GM12892 (cell line): ENCODE measurements at regions not wholly inside any gene's neighbourhood (a gene's known extent, or its start where the extent isn't known, plus 50 kb on each side); places are given as distances from the start of the nearest gene placed in this dataset.

Experiments used
- DNase-seq: peaks from one replicate; pipeline ENCODE4 v3.0.0; 2011; ENCODE audit not compliant: insufficient read length
- FAIRE-seq: peaks from 2 replicates; lab custom pipeline; 2011; peaks lifted over from hg19 to GRCh38; lab: Jason Lieb, UNC
- POLR2A ChIP-seq: IDR thresholded peaks from 2 replicates; pipeline ENCODE4 v1.6.1; 2011; ENCODE audit warnings: low read depth, low read length, control low read depth
- POLR2AphosphoS5 ChIP-seq: IDR thresholded peaks from 2 replicates; pipeline ENCODE4 v1.6.1; 2011; ENCODE audit warnings: low read depth, low read length, control low read depth
- TAF1 ChIP-seq: IDR thresholded peaks from 2 replicates; pipeline ENCODE4 v1.6.1; 2011; ENCODE audit warnings: low read depth, mild to moderate bottlenecking, control low read depth, low read length, borderline replicate concordance

DNA sequence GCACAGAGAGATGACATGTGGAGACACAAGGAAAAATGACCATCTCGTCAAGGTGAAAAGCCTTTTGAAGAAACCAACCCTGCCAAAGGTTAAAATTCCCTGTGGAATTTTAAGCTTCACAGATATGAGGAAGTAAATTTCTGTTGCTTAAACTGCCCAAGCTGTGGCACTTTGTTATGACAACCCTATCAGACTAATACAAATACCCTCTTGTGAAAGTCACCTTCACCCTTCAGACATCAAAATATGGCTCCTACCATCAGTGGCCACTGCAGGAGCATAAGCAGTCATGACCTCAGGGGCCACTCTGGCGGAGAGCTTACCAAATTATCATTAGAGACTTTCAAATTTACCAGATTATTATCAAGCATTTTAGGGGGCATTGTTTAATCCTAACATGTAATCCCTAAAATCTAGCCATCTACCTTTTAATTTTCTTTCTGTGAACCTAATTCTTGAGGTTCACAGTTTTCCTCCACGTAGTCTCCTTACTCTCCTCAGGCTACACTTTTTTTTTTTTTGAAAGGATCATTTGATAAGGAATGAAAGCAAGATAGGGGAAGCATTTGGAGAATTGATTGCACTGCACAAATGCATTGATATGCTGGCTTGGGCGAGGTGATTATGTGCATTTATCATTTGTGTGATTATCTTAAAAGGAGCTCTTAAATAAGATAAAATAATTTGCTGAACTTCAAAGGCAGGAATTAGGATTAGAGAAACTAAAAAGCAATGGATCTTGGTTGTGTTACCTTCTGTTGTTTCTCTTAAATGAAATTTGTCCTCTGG is 90.3 kb downstream of the TMEM168 start:
- DNase-seq (no peak), FAIRE-seq (no peak)
- TF ChIP-seq POLR2AphosphoS5 = no peak
- TF ChIP-seq POLR2A = no peak
- TF ChIP-seq TAF1 = no peak

DNA sequence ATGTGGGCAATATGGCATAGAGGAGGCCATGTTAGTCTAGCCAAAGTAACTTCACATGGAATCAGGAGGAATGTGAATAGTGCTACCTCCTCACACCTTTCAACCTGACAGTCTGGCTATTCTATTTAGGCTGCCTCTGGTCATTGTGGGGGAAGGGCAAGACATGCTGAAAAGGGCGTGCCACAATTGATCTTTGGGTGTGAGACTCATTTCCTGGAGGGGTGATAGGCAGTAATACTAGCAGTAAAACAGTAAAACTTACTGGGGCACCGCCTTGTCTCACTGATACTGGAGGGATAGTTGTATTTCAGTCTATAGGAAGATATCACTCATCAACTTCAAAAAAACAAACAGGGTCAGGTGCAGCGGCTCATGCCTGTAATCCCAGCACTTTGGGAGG is 88.7 kb downstream of the TMEM168 start:
- DNase-seq = no peak
- no peak for TF ChIP-seq POLR2A
- TF ChIP-seq TAF1 = no peak
- TF ChIP-seq POLR2AphosphoS5 = no peak

DNA sequence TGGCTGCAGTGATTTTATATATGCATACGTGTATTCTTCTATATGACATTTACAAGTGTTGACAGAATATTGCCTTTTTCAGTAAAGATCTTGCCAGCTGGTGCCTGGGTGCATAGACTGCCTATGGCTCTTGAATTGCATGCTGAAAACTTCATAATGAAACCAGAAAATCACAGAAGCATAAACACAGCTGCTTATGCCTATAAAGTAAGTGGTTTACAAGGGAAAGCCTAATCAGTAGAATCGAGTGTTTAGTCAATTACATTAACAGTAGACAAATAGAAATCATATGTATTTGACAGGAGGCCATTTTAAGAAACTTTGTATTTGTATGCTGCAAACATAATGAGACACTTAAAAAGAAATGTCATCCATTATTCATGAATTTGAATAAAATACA is 82.5 kb downstream of the TMEM168 start:
- no peak for DNase-seq
- no peak for FAIRE-seq
- TF ChIP-seq TAF1 (no peak), POLR2AphosphoS5 (no peak)

More for the DNA sequence above, 88.7 kb downstream of the TMEM168 start:
- no peak for FAIRE-seq

DNA sequence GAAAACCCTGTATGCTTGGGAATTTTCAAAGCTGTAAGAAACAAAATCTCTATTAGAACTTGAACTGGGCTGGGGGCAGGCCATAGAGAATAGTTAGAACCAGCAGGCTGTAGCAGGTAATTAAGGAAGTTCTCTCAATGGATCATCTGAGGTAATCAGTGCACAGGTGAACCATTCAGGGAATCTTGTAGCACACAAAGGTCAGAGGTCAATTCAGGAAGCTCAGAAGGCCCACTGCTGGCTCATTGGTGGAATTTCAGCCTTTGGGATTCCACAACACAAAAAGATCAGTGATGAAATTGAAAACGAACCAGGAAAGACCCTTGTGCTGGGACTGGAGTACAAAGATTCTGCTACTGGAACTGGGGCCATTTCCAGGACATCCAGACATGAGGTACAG is 82.0 kb downstream of the TMEM168 start:
- DNase-seq (no peak), FAIRE-seq (no peak)
- TF ChIP-seq TAF1 = no peak
- no peak for TF ChIP-seq POLR2AphosphoS5
- TF ChIP-seq POLR2A = no peak
